ENCODE measurements at regions not wholly inside any gene's neighbourhood (a gene's known extent, or its start where the extent isn't known, plus 50 kb on each side); places are given as distances from the start of the nearest gene placed in this dataset.

GRCh38 chr3:168997488-168997887 lies 666.0 kb downstream of the MECOM start:
- TF ChIP-seq EP300 (IDR thresholded peaks at IDR 0.05; ENCODE audit: borderline replicate concordance) (no peak), CEBPB (IDR thresholded peaks at IDR 0.05) (no peak), EGR1 (IDR thresholded peaks at IDR 0.05) (no peak), FOXM1 (IDR thresholded peaks at IDR 0.05; ENCODE audit: borderline replicate concordance, low read depth) (no peak)
